Subcutaneous abdominal adipose tissue (tissue), 5 donors: ENCODE measurements at regions not wholly inside any gene's neighbourhood (a gene's known extent, or its start where the extent isn't known, plus 50 kb on each side); places are given as distances from the start of the nearest gene placed in this dataset.

ENCODE experiments used
- H3K27ac ChIP-seq: one replicate; pipeline ENCODE4 v1.7.0; 2013; ENCODE audit warnings: low read depth, mild to moderate bottlenecking, inconsistent platforms, low read length, moderate library complexity
- H3K27me3 ChIP-seq, 5 donors: one replicate each; pipeline ENCODE4 v1.7.0; 2013; ENCODE audit warnings: low read length in 5 of 5, inconsistent platforms in 1 of 5; ENCODE audit not compliant: control insufficient read depth in 5 of 5, insufficient read depth in 4 of 5
- H3K36me3 ChIP-seq, 5 donors: one replicate each; pipeline ENCODE4 v1.7.0; 2013; ENCODE audit warnings: low read length in 5 of 5; ENCODE audit not compliant: control insufficient read depth in 5 of 5, insufficient read depth in 5 of 5
- H3K4me1 ChIP-seq, 5 donors: one replicate each; pipeline ENCODE4 v1.7.0; 2013; ENCODE audit warnings: low read length in 5 of 5, mild to moderate bottlenecking in 3 of 5, moderate library complexity in 1 of 5; ENCODE audit not compliant: control insufficient read depth in 5 of 5, insufficient read depth in 5 of 5
- H3K4me3 ChIP-seq, 5 donors: one replicate each; pipeline ENCODE4 v1.7.0; 2013; ENCODE audit warnings: low read length in 5 of 5, low read depth in 1 of 5
- H3K9ac ChIP-seq, 5 donors: one replicate each; pipeline ENCODE4 v1.7.0; 2013; ENCODE audit warnings: low read length in 5 of 5, mild to moderate bottlenecking in 4 of 5, moderate library complexity in 3 of 5
- H3K9me3 ChIP-seq, 5 donors: one replicate each; pipeline ENCODE4 v1.7.0; 2013; ENCODE audit warnings: low read length in 5 of 5; ENCODE audit not compliant: control insufficient read depth in 5 of 5
- donor health status: healthy.
- donor health status: healthy.
- donor health status: healthy.
- donor health status: healthy.
- donor health status: healthy.

DNA sequence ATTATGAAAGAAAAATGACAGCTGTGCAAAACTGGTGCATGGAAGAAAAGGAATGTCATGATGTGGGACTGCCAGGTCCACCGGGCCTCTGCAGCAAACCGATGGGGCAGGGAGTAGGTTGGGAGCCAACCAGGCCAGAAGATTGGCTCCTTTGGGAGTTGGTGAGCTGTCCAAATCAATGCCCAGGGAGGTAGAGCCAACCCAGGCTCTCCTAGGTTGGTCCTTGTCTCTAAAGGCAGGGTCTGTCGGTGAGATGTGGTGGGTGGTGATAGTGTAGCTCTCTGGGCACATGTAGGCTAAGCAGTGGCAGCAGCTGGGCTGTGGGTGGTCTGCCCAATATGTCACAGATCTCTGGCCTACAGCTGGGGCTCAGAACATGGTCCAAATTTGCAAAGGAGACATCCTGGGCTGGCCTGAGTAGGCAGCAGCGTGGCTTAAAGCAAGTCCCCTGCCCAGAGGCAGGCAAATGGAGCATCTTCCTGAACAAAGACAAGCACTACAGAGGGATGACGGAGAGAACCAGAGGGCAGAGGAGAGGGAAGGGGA, 61.2 kb upstream of the PRDX6 start:
- Histone ChIP-seq H3K27ac (no peak overlapping the region), H3K4me3 (no peak overlapping the region), H3K36me3 (peaks cover 3 to 5% (median 3%) of the 10 kb centered on the region in 5 donors), H3K27me3 (no peaks in the 10 kb centered on the region), H3K4me1 (peaks cover 0 to 23% (median 14%) of the 10 kb centered on the region in 5 donors), H3K9me3 (no peaks in the 10 kb centered on the region), H3K9ac (no peak overlapping the region)

DNA sequence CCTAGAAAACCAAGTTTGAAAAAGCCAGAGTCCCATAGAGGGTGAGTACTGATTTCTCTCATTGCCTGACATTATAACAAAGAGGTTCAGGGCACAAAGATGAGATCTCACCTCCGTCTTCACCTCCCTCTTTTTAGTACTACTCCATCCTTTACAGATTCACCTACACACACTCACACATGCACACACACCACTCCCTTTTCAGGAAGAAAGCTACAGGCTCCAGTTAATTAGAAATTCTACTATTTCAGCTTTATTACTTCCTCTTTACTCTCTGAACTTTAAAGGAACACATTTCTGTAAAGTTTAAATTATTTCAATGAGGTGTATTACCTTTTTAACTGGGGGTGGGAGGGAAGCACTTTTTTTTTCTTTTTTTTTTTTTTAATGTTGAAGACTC, 59.6 kb upstream of the PRDX6 start:
- H3K9me3 ChIP-seq, result no peaks in the 10 kb centered on the region
- no peaks in the 10 kb centered on the region for H3K27me3 ChIP-seq
- H3K4me3 ChIP-seq, result no peak overlapping the region
- peaks cover 0 to 18% (median 10%) of the 10 kb centered on the region in 5 donors for H3K4me1 ChIP-seq
- no peak overlapping the region for H3K27ac ChIP-seq
- H3K9ac ChIP-seq, result no peak overlapping the region
- H3K36me3 ChIP-seq, result peaks cover 3 to 5% (median 3%) of the 10 kb centered on the region in 5 donors

DNA sequence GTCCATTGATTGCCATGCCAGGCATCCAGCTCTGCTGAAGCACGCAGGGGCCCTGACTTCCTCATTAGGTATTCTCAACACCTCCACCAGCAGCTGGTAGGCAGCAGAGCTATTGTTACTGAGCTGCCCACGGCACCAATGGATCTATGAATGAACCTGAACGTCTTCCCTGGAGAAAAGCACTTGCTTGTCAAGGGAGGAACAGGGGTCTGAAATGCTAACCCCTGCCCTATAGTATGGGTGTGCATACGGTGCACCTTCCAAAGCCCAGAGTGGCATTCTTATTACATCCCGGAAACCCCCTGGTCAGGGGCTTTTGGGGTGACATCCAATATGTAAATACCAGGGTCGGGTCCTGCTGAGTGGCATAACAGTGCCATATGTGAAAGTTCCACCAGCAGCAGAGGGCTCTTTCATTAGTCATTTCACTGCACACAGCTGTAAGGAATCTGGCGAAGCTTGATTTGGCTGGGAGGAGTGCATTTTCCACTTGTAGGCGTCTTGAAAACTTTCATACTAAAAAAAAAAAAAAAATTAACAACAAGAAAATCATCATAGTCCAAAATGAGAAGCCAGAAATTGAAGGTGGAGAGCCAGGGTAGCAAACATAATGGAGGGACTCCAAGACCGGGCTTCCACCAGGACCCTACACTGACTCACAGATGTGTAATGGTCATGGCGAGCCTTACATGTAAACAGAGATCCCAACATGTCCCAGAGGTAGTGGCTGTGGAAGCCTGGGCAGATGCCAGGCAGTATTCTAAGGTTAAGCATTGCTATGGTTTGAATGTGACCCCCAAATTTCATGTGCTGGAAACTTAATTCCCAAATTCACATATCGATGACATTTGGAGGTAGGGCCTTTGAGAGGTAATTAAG, 58.8 kb upstream of the PRDX6 start:
- Histone ChIP-seq H3K36me3 (peaks cover 3 to 5% (median 3%) of the 10 kb centered on the region in 5 donors), H3K9ac (no peak overlapping the region), H3K27me3 (no peaks in the 10 kb centered on the region), H3K27ac (no peak overlapping the region), H3K9me3 (no peaks in the 10 kb centered on the region), H3K4me1 (peaks cover 0 to 18% (median 10%) of the 10 kb centered on the region in 5 donors), H3K4me3 (no peak overlapping the region)

DNA sequence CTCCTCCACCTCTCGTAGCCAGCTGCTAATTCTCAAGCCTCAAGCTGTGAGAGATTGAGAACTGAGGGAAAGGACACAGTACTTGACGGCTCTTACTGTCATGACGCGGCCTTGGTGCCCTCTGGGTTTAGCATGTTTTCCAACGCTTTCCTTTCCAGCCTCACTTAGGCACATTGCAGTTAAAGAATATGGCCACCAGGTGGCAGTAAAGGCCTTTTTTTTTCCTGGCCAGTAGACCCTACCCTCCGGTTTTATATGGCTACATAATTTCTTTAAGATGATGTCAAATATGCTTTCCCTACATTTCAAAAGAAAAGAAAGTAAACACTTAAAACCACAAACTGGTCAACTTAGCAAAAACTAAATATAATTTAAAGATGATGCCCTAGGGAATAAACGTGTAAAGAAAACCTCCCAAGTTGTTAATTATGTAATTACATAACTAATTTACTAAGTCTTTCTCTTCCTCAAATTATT, 56.8 kb upstream of the PRDX6 start:
- Histone ChIP-seq H3K4me1 (peaks cover 0 to 24% (median 12%) of the 10 kb centered on the region in 5 donors), H3K27me3 (no peaks in the 10 kb centered on the region), H3K9ac (peak overlapping the region in 3 of 5 donors; percentile 6 to 66 (median 60)), H3K9me3 (no peaks in the 10 kb centered on the region), H3K4me3 (peak overlapping the region in 4 of 5 donors; percentile 14 to 61 (median 32)), H3K36me3 (peaks cover 3 to 5% (median 3%) of the 10 kb centered on the region in 5 donors), H3K27ac (peak overlapping the region; percentile 11)

DNA sequence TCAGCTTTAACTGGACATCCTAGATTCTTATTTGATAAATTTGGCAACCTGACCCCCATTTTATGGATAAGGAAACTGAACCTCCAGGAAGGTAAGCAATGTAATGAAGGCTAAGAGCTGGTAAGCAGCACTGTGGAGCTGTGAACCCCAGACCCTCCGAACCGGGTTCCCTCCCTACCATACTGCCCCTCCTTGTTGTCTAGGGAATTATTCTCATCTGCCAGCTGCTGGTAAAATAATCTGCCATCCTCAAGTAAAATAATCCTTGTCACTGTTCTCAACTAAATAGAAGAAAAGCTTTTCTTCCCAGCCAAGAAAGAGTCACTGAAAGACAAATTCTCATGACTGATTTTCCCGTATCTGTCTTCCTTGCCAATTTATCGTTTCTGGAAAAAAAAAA, 55.8 kb upstream of the PRDX6 start:
- Histone ChIP-seq H3K27me3 (no peaks in the 10 kb centered on the region), H3K36me3 (peaks cover 3 to 5% (median 3%) of the 10 kb centered on the region in 5 donors), H3K9ac (peak overlapping the region in 1 of 5 donors; percentile 14), H3K4me3 (no peak overlapping the region), H3K4me1 (peaks cover 0 to 17% (median 9%) of the 10 kb centered on the region in 5 donors), H3K9me3 (no peaks in the 10 kb centered on the region), H3K27ac (no peak overlapping the region)

DNA sequence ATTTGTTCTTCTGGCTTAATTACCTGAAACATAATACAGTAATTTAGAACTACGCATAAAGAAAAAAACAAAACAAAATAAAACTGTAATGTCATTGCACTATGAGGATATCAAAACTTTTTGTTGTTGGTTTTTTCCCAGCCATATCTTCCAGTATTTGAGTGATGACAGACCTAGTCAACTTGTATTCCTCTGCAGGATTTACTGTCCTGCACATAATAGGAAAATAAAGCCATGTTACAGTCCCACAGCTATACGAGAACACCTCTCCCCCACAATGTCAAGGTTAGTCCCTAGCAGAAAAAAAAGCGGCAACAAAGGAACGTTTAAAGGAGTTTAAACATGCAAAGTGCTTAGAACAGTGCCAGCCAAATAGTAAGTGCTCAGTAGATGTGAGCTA, 55.3 kb upstream of the PRDX6 start:
- H3K36me3 ChIP-seq, result peaks cover 3 to 5% (median 3%) of the 10 kb centered on the region in 5 donors
- H3K27me3 ChIP-seq, result no peaks in the 10 kb centered on the region

DNA sequence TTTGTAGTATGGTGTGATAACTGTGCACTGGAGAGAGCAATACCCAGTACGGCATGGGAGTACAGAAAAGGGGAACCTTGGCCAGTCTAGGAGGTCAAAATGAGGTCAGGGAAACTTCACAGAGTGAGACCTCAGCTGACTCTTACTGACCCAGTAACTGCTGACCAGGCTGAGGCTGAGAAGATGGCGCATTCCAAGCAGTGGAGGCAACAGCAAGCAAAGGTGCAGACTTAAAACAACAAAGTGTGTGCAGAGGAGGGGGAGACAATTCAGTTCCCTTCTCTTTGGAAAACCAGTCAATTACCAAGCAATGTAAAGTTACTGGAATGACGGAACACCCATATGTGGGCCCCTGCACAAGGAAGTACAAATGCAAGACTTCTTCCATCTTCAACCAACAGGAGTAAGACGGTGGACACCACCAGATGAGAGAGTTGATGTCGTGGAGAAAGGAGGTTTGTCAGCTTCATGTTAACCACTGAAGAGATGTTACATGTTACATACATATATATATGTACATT, 54.6 kb upstream of the PRDX6 start:
- Histone ChIP-seq H3K4me1 (peaks cover 0 to 17% (median 9%) of the 10 kb centered on the region in 5 donors), H3K4me3 (no peak overlapping the region), H3K27ac (no peak overlapping the region), H3K9me3 (no peaks in the 10 kb centered on the region), H3K9ac (no peak overlapping the region), H3K27me3 (no peaks in the 10 kb centered on the region), H3K36me3 (peaks cover under 1 to 5% (median 3%) of the 10 kb centered on the region in 5 donors)

More for the DNA sequence above, 55.3 kb upstream of the PRDX6 start:
- H3K9me3 ChIP-seq, result no peaks in the 10 kb centered on the region
- no peak overlapping the region for H3K27ac ChIP-seq
- H3K4me1 ChIP-seq, result peaks cover 0 to 17% (median 9%) of the 10 kb centered on the region in 5 donors
- H3K9ac ChIP-seq, result no peak overlapping the region
- H3K4me3 ChIP-seq, result no peak overlapping the region

DNA sequence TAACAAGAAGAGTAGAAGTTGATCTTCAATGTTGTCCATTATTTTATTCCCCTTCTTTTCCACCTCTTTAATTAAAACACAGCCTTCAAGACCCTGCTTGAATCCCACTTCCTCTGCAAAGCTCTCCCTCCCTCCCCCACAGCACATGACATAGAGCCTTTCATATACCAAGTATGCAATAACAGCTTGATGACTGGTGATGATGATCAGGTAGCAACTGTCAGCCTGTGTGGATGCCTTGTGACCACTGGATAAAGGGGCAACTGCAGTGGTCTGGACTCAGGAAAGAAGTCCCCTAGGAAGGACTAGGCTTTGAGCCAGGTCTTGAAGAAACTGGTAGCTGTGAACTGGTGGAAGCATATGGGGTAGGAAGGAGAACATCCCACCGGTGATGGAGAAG, 53.8 kb upstream of the PRDX6 start:
- Histone ChIP-seq H3K9me3 (no peaks in the 10 kb centered on the region), H3K36me3 (peaks cover 0 to under 1% (median 0%) of the 10 kb centered on the region in 5 donors), H3K9ac (no peak overlapping the region), H3K27ac (no peak overlapping the region), H3K27me3 (no peaks in the 10 kb centered on the region), H3K4me3 (no peak overlapping the region), H3K4me1 (peaks cover 0 to 17% (median 9%) of the 10 kb centered on the region in 5 donors)

DNA sequence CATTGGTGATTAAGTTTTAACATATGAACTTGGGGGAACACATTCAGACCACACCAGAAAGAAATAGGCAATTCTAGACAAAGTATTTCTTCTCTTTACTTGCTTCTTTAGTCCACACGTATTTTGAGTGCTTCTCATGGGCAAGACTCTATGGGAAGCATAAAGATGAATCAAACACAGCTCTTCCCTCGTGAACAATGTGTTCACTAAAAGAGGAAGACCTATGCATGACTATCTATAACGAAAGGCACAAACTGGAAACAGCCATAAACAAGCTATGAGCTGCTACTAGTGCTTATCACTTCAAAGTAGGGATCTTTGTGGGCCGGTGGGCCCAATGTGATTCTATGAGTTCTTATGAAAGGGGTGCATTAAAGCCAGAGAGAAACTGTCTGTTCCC, 53.0 kb upstream of the PRDX6 start:
- Histone ChIP-seq H3K9me3 (no peaks in the 10 kb centered on the region), H3K27me3 (no peaks in the 10 kb centered on the region), H3K4me1 (peaks cover 0 to 21% (median 12%) of the 10 kb centered on the region in 5 donors), H3K27ac (no peak overlapping the region), H3K36me3 (no peaks in the 10 kb centered on the region), H3K4me3 (no peak overlapping the region), H3K9ac (no peak overlapping the region)
